IMR-90 (cell line): ENCODE measurements at regions not wholly inside any gene's neighbourhood (a gene's known extent, or its start where the extent isn't known, plus 50 kb on each side); places are given as distances from the start of the nearest gene placed in this dataset.
A peak's percentile ranks its signal among the peaks of the same experiment; 100 is the strongest.

Source experiments
- ATAC-seq: fragments of 200-7000 bp; cut with Tn5 transposase; 2 replicates; pipeline ENCODE4 v1.9.1; 2020; ENCODE audit warnings: low read depth, mild to moderate bottlenecking, moderate library complexity
- BruUV-seq: library from RNA; stranded (reverse); fragments of 400-500 nt; replicated peaks from 2 replicates; lab custom pipeline; 2021; lab: Mats Ljungman, UMichigan
- CTCF ChIA-PET: fragments of 300-600 bp; formaldehyde crosslinking; extraction: SDS; loops from one replicate; lab custom pipeline; 2021; ENCODE audit warnings: antibody characterized with exemption; lab: Yijun Ruan, JAX
- POLR2A ChIA-PET: fragments of 300-600 bp; sonication (Branson Sonifier 250); formaldehyde crosslinking; loops from one replicate; lab custom pipeline; 2022; ENCODE audit warnings: antibody characterized with exemption; ENCODE audit not compliant: unreplicated experiment; lab: Charles Lee
- DNase-seq: peaks from one replicate; pipeline ENCODE4 v3.0.0; 2013
- H2AFZ ChIP-seq: replicated peaks from 2 replicates; pipeline ENCODE3; 2013; ENCODE audit warnings: low read length, mild to moderate bottlenecking; ENCODE audit not compliant: poor library complexity
- H2AK5ac ChIP-seq: 2 replicates; pipeline ENCODE4 v1.6.1; 2013; ENCODE audit warnings: low read depth, low read length, inconsistent platforms
- H2AK9ac ChIP-seq: replicated peaks from 2 replicates; pipeline ENCODE3; 2013; ENCODE audit warnings: mild to moderate bottlenecking, low read depth, low read length, moderate library complexity; ENCODE audit not compliant: poor library complexity
- H2BK120ac ChIP-seq: 2 replicates; pipeline ENCODE4 v1.6.1; 2013; ENCODE audit warnings: low read depth, low read length, inconsistent platforms
- H2BK15ac ChIP-seq: 3 replicates; pipeline ENCODE4 v1.6.1; 2013; ENCODE audit warnings: low read depth, low read length, inconsistent platforms
- H2BK20ac ChIP-seq: 2 replicates; pipeline ENCODE4 v1.6.1; 2013; ENCODE audit warnings: low read depth, mild to moderate bottlenecking, inconsistent platforms, low read length, moderate library complexity
- H2BK5ac ChIP-seq: 2 replicates; pipeline ENCODE4 v1.6.1; 2013; ENCODE audit warnings: mild to moderate bottlenecking, low read depth, low read length, inconsistent platforms; ENCODE audit not compliant: poor library complexity, severe bottlenecking
- H3K14ac ChIP-seq: replicated peaks from 2 replicates; pipeline ENCODE4 v1.6.1; 2013; ENCODE audit warnings: low read depth, low read length, inconsistent platforms
- H3K18ac ChIP-seq: 2 replicates; pipeline ENCODE4 v1.6.1; 2013; ENCODE audit warnings: low read depth, low read length, control low read depth
- H3K23ac ChIP-seq: 2 replicates; pipeline ENCODE4 v1.6.1; 2013; ENCODE audit warnings: low read depth, low read length, inconsistent platforms
- H3K27ac ChIP-seq: 2 replicates; pipeline ENCODE4 v1.5.1; 2013; ENCODE audit warnings: mild to moderate bottlenecking, control low read depth, low read length; ENCODE audit not compliant: insufficient read depth
- H3K27me3 ChIP-seq: 2 replicates; pipeline ENCODE4 v1.6.1; 2013; ENCODE audit warnings: low read length; ENCODE audit not compliant: control insufficient read depth, insufficient read depth
- H3K36me3 ChIP-seq: 2 replicates; pipeline ENCODE4 v1.6.1; 2013; ENCODE audit warnings: low read length, mixed read lengths; ENCODE audit not compliant: control insufficient read depth, insufficient read depth
- H3K4ac ChIP-seq: 2 replicates; pipeline ENCODE4 v1.6.1; 2013; ENCODE audit warnings: low read depth, low read length, inconsistent platforms
- H3K4me1 ChIP-seq: 2 replicates; pipeline ENCODE4 v1.6.1; 2013; ENCODE audit warnings: low read length, mixed read lengths; ENCODE audit not compliant: control insufficient read depth, insufficient read depth
- H3K4me2 ChIP-seq: 2 replicates; pipeline ENCODE4 v1.6.1; 2013; ENCODE audit warnings: low read depth, mild to moderate bottlenecking, control low read depth, low read length, moderate library complexity
- H3K4me3 ChIP-seq: 2 replicates; pipeline ENCODE4 v1.5.1; 2013; ENCODE audit warnings: low read depth, mild to moderate bottlenecking, control low read depth, low read length, moderate library complexity; ENCODE audit not compliant: insufficient read depth
- H3K56ac ChIP-seq: 2 replicates; pipeline ENCODE4 v1.6.1; 2013; ENCODE audit warnings: low read length, inconsistent platforms; ENCODE audit not compliant: insufficient read depth; ENCODE audit errors: extremely low read depth
- H3K79me1 ChIP-seq, 2 experiments: 2 replicates each; pipeline ENCODE4 v1.6.1; 2013; ENCODE audit warnings: low read length in 2 of 2, inconsistent platforms in 1 of 2, low read depth in 1 of 2
- H3K9ac ChIP-seq: 2 replicates; pipeline ENCODE4 v1.6.1; 2013; ENCODE audit warnings: low read depth, low read length, control low read depth
- H3K9me1 ChIP-seq: 2 replicates; pipeline ENCODE4 v1.6.1; 2013; ENCODE audit warnings: low read length, inconsistent platforms; ENCODE audit not compliant: insufficient read depth
- H3K9me3 ChIP-seq: 2 replicates; pipeline ENCODE4 v1.6.1; 2013; ENCODE audit warnings: low read length; ENCODE audit not compliant: control insufficient read depth, insufficient read depth
- H4K20me1 ChIP-seq: 2 replicates; pipeline ENCODE4 v1.6.1; 2013; ENCODE audit warnings: low read length, inconsistent platforms; ENCODE audit not compliant: insufficient read depth
- H4K5ac ChIP-seq: 2 replicates; pipeline ENCODE4 v1.6.1; 2013; ENCODE audit warnings: mild to moderate bottlenecking, low read depth, low read length, control low read depth
- H4K8ac ChIP-seq, 2 experiments: 2 replicates each; pipeline ENCODE4 v1.6.1; 2013; ENCODE audit warnings: low read depth in 2 of 2, low read length in 2 of 2, control low read depth in 1 of 2, inconsistent platforms in 1 of 2
- H4K91ac ChIP-seq: 2 replicates; pipeline ENCODE4 v1.6.1; 2013; ENCODE audit warnings: low read depth, low read length, inconsistent platforms; ENCODE audit not compliant: insufficient read depth
- CHD1 ChIP-seq: IDR thresholded peaks from 2 replicates; pipeline ENCODE4 v1.6.1; 2012; ENCODE audit warnings: low read depth, low read length, improper control_type of control experiment
- MAFK ChIP-seq: IDR thresholded peaks from 2 replicates; pipeline ENCODE4 v1.6.1; 2012; ENCODE audit warnings: low read depth, low read length, improper control_type of control experiment
- WGBS, 2 experiments: methylation state at CpG; one replicate each; pipeline versions ENCODE4 v1.1.5 to v1.1.7; 2013; ENCODE audit warnings: missing lambda C conversion rate in 2 of 2; ENCODE audit not compliant: insufficient read length in 1 of 2; ENCODE audit errors: extremely low coverage in 2 of 2; 5-methylcytosine and 5-hydroxymethylcytosine counted together
- dilution Hi-C: fragments of 300-500 bp; cut with HindIII; formaldehyde crosslinking; loops from one replicate; pipeline ENCODE4 v1.14.3; 2018; ENCODE audit warnings: low sequenced_read_pairs; ENCODE audit not compliant: unreplicated experiment
- in situ Hi-C: fragments of 300-500 bp; cut with MboI; formaldehyde crosslinking; loops from 3 replicates; pipeline ENCODE4 v1.14.3; 2019; ENCODE audit warnings: low sequenced_read_pairs, inconsistent platforms, mixed read lengths
- intact Hi-C: fragments of 100-400 bp; cut with micrococcal nuclease; formaldehyde crosslinking; loops from 2 replicates; pipeline ENCODE4 v1.10.0; 2022
- TF ChIP-seq, protein P1 (sequence below): fragments of 150-350 bp; IDR thresholded peaks from 2 replicates; pipeline ENCODE4 v1.6.1; 2016; ENCODE audit warnings: low read depth, mild to moderate bottlenecking, low read length, moderate library complexity, borderline replicate concordance

DNA sequence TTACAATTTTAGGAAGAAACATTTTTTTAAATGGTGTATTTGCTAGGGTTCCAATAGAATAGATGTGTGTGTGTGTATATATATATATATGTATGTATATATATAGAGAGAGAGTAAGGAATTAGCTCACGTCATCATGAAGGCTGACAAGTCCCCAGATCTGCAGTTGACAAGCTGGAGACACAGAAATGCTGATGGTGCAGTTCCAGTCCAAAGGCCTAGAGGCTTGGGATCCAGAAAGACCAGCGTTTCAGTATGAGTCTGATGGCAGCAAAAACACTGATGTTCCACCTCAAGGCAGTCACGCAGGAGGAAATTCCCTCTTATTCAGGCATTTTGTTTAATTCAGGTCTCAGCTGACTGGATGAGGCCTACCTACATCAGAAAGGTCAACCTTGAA, 386.8 kb downstream of the PTH2R start:
- H2BK120ac ChIP-seq, result no peak overlapping the region
- no CpG with 5 or more reads among the region's 3 CpGs for WGBS, 2 experiments
- POLR2A ChIA-PET, result no interaction called here

More for the DNA sequence above, 386.8 kb downstream of the PTH2R start:
- Histone ChIP-seq H4K5ac (no peak overlapping the region), H4K8ac (no peak overlapping the region), H2AK5ac (no peak overlapping the region), H3K27ac (no peak overlapping the region), H3K9ac (no peak overlapping the region), H3K4me1 (no peaks in the 10 kb centered on the region), H3K9me1 (no peaks in the 10 kb centered on the region), H2AK9ac (no peak overlapping the region), H3K4me2 (no peak overlapping the region), H3K14ac (no peak overlapping the region), H3K79me1 (no peaks in the 10 kb centered on the region), H3K9me3 (peaks cover 7% of the 10 kb centered on the region; the same call in 1 of the 2 replicates), H2BK20ac (no peak overlapping the region), H3K36me3 (no peaks in the 10 kb centered on the region), H2BK5ac (no peak overlapping the region), H2AFZ (no peak overlapping the region), H4K20me1 (no peaks in the 10 kb centered on the region), H3K23ac (no peak overlapping the region), H3K27me3 (no peaks in the 10 kb centered on the region), H4K91ac (no peak overlapping the region), H3K56ac (no peak overlapping the region), H3K4me3 (no peak overlapping the region), H3K4ac (no peak overlapping the region), H3K18ac (no peak overlapping the region), H2BK15ac (no peak overlapping the region)
- intact Hi-C loops, result no loop called here
- CTCF ChIA-PET, result no interaction called here
- DNase-seq, result no peak
- dilution Hi-C loops, result no loop called here
- BruUV-seq, result no TSS peak
- ATAC-seq, result no peak
- in situ Hi-C loops, result no loop called here
- TF ChIP-seq, protein P1, sequence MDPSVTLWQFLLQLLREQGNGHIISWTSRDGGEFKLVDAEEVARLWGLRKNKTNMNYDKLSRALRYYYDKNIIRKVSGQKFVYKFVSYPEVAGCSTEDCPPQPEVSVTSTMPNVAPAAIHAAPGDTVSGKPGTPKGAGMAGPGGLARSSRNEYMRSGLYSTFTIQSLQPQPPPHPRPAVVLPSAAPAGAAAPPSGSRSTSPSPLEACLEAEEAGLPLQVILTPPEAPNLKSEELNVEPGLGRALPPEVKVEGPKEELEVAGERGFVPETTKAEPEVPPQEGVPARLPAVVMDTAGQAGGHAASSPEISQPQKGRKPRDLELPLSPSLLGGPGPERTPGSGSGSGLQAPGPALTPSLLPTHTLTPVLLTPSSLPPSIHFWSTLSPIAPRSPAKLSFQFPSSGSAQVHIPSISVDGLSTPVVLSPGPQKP, result no peak
- TF ChIP-seq CHD1 (no peak), MAFK (peak; percentile 64)
